ENCODE measurements at regions not wholly inside any gene's neighbourhood (a gene's known extent, or its start where the extent isn't known, plus 50 kb on each side); places are given as distances from the start of the nearest gene placed in this dataset.
A peak's percentile ranks its signal among the peaks of the same experiment; 100 is the strongest.
"Not testable (repeated sequence)": the region's sequence is repeated elsewhere in the genome, so short reads cannot be mapped to it uniquely, and the experiment has no call there.

- DNase-seq (ENCODE audit: low spot score) = no peak
Observed at GRCh38 chr6:19976411-19977129, 139.4 kb downstream of the ID4 start.

DNA sequence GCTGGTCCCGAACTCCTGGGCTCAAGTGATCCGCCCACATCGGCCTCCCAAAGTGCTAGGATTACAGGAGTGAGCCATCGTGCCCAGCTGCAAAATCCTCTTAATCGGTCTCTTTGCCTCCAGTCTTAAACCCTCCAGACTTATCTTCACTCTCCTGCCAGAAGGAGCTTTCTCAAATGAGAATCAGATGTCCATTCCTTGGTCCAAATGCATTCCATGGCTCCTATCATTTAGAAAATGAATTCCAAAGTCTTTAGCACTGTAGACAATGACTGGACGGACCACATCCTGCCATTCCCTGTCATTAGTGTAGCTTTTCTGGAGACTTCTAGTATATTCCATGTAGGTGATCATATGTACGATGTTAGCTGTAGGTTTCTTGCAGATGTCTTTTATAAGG, 141.9 kb downstream of the ID4 start:
- peak; percentile 40 for DNase-seq (ENCODE audit: low spot score)

- no peak for DNase-seq (ENCODE audit: low spot score)
Observed at GRCh38 chr6:19979986-19980385, 142.8 kb downstream of the ID4 start.

DNA sequence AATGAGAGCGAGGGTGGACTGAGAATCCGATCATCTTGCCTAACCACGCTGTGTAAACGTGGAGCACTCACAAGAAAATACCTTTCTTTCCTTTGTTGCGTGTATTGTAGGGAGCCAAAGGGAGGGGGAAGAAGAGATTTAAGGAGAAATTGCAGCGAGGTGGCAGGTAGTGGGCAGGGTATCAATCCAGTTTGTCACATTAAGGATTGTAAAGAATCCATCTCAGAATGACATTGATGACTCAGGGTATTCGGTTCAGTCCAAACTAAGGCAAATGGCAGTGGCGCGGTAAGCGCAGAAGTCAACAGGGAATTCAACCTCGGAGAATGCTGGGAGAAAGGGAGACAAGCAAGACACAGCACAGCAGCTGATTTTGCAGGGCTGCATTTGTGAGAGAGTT, 146.2 kb downstream of the ID4 start:
- DNase-seq (ENCODE audit: low spot score) = no peak

DNA sequence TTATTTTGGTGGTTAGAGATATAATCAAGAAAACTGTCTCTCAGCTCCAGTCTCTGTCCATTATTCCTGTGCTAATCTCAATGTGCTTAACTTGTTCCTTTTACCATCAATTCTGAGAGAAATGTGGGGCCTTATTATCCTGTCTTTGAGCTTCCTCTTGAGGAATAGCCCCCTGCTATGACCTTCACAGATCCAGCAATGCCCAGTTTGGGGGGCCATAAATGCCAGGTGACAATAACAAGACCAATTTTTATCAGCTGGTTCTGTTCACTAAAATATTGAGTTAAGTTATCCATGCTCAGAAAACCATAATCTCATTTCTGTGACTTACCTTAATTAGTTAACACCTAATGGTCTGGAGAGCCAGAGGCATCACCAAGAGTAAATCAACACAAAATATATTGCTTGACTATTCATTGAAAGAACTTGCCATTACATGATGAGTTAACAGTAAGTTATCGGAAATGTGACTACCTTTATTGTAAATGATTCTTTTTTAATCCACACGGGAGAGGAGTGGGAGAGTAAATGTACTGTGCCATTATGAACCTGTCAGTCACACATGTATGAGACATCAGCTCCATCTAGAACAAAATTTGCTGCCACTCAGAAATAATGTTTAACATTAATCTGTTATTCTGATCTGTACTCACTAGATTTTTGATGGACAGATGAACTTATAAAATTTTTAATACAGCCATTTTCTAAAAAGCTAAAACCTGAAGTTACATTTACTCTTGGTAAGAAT, 149.7 kb downstream of the ID4 start:
- DNase-seq (ENCODE audit: low spot score) = no peak

- no peak for DNase-seq (ENCODE audit: low spot score)
Observed at GRCh38 chr6:19988555-19988954, 151.4 kb downstream of the ID4 start.

- DNase-seq (ENCODE audit: low spot score) = no peak
Observed at GRCh38 chr6:19991176-19991575, 154.0 kb downstream of the ID4 start.

- no peak for DNase-seq (ENCODE audit: low spot score)
Observed at GRCh38 chr6:19994909-19995308, 157.7 kb downstream of the ID4 start.

DNA sequence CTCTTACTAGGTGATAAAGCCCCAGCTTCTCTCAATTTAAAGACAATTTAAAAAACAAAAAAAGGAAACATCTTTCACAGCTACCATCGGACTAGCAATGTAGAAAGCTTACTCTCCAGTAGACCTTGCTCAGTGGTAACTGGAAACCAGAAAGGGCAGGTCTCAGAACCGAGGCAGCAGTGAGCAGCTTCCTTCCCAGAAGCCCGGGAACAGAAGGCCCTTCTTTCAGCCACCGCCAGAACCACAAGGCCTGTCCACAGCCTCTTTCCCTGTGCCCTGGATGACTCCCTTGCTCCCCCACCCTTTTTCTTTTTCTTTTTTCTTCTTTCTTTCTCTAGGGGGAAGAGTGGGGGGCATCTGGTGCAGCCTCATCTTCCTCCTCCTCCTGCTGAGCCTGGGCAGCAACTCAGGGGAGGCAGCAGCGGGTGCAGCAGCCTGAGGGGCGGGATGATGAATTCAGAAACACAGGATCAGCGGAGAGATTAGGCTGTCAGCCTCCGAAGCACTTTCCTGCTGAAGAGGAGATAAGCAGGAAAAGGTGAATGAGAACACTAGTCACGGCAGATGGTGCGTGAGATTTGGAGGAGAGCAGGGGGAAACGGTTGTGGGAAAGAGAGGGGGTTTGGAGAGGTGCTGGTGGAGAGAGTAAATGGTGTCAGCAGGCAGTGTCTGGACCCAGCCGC, 158.5 kb downstream of the ID4 start:
- DNase-seq (ENCODE audit: low spot score) = no peak

DNA sequence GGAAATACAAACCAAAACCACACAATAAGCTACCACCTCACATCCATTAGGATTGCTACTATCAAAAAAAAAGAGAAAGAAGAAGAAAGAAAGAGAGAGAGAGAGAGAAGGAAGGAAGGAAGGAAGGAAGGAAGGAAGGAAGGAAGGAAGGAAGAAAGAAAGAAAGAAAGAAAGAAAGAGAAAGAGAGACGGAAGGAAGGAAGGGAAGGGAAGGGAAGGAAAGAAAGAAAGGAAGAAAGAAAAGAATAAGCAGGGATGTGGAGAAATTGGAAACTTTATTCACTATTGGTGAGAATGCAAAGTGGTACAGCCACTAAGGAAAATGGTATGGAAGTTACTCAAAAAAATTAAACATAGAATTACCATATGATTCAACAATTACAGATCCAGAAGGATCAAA, 159.9 kb downstream of the ID4 start:
- DNase-seq (ENCODE audit: low spot score) = no peak

- DNase-seq (ENCODE audit: low spot score) = no peak
Observed at GRCh38 chr6:19998541-19998940, 161.4 kb downstream of the ID4 start.

GRCh38 chr6:19999319-20000191, 162.4 kb downstream of the ID4 start:
- no peak for DNase-seq (ENCODE audit: low spot score)

- no peak for DNase-seq (ENCODE audit: low spot score)
Observed at GRCh38 chr6:20001286-20001685, 164.1 kb downstream of the ID4 start.

- no peak for DNase-seq (ENCODE audit: low spot score)
Observed at GRCh38 chr6:20006037-20006436, 168.9 kb downstream of the ID4 start.

- DNase-seq (ENCODE audit: low spot score) = no peak
Observed at GRCh38 chr6:20008131-20008530, 171.0 kb downstream of the ID4 start.

- no peak for DNase-seq (ENCODE audit: low spot score)
Observed at GRCh38 chr6:20013066-20013861, 176.1 kb downstream of the ID4 start.

- DNase-seq (ENCODE audit: low spot score) = no peak
Observed at GRCh38 chr6:20014508-20014907, 177.3 kb downstream of the ID4 start.

GRCh38 chr6:20020526-20020925, 183.4 kb downstream of the ID4 start:
- no peak for DNase-seq (ENCODE audit: low spot score)

GRCh38 chr6:20021795-20022194, 184.6 kb downstream of the ID4 start:
- DNase-seq (ENCODE audit: low spot score) = no peak

DNA sequence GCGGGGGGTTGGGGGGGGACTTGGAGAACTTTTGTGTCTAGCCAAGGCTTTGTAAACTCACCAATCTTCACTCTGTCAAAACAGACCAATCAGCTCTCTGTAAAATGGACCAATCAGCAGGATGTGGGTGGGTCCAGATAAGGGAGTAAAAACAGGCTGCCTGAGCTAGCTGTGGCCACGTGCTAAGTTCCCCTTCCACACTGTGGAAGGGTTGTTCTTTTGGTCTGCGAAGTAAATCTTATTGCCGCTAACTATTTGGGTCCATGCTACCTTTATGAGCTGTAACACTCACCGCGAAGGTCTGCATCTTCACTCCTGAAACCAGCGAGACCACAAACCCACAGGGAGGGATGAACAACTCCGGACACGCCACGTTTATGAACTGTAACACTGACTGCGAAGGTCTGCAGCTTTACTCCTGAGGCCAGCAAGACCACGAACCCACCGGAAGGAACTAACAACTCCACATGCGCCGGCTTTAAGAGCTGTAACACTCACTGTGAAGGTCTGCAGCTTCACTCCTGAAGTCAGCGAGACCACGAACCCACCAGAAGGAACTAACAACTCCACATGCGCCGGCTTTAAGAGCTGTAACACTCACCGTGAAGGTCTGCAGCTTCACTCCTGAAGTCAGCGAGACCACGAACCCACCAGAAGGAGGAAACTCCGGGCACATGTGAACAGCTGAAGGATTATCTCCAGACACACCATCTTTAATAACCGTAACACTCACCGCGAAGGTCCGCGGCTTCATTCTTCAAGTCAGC, 186.6 kb downstream of the ID4 start:
- DNase-seq (ENCODE audit: low spot score) = not testable (repeated sequence)

DNA sequence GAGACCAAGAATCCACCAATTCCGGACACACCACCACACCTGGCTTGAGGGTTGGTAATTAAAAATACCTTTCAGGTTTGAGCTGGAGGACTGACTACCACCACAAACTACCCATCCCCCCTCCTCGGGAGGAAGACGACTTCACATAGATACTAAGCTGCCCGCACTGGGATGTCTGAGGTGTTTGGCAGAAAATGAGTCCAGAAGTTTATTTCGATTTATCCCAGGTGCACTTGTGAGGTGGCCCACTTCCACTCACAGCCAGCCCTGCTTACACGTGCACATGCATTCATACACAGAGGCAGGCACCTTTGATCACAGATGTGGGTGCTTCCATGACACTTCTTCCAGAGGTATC, 187.1 kb downstream of the ID4 start:
- DNase-seq (ENCODE audit: low spot score) = no peak

Measured in AG20443 (cell line).